ENCODE measurements at regions not wholly inside any gene's neighbourhood (a gene's known extent, or its start where the extent isn't known, plus 50 kb on each side); places are given as distances from the start of the nearest gene placed in this dataset.
"Not testable (repeated sequence)": the region's sequence is repeated elsewhere in the genome, so short reads cannot be mapped to it uniquely, and the experiment has no call there.

DNA sequence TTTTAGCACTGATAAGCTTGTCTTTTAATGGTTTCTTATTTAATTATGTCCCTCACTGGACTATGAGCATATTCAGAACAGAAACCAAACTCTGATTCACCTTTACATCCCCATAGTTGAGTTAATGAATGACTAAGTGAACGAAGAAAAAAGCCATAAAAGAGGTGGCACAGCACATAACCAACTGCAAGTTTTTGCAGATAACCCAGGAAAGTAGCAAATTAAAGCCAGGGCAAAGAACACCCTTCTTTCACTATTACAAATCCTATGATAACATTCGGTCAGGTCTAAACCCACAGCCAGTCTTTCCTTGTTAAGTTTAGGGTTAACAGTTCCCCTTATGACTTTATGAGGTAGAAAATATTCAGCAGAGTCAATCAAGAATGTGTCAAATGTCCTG lies 102.7 kb downstream of the RIN2 start:
- no peak overlapping the region for H3K27ac ChIP-seq (ENCODE audit: low read depth, low read length)
- WGBS, 3 donors = 73 to 94% (median 92%) methylated on average over 2 of the region's 2 CpGs

DNA sequence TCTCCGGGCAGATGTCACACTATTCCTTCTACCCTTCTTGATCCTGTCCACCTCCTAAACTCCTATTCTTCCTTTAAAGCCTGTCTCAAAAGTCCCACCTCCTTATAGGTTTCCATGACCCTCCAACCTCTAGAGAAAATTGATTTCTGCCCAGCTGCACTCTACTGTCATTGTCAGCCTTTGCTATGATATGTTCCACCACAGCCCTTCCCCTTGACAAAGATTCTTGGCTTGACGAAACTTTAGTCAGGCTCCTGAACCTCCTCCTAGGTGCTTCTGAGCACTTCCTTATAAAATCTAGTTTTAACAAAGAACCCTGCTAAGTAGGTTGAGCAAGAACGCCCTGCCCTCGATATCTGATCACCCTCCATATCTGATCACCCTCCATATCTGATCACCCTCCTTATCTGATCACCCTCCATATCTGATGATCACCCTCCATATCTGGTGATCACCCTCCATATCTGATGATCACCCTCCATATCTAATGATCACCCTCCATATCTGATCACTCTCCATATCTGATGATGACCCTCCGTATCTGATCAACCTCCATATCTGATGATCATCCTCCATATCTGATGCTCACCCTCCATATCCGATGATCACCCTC lies 103.2 kb downstream of the RIN2 start:
- 83 to 96% (median 94%) methylated on average over 6 of the region's 6 CpGs for WGBS, 3 donors
- no peak overlapping the region for H3K27ac ChIP-seq (ENCODE audit: low read depth, low read length)

DNA sequence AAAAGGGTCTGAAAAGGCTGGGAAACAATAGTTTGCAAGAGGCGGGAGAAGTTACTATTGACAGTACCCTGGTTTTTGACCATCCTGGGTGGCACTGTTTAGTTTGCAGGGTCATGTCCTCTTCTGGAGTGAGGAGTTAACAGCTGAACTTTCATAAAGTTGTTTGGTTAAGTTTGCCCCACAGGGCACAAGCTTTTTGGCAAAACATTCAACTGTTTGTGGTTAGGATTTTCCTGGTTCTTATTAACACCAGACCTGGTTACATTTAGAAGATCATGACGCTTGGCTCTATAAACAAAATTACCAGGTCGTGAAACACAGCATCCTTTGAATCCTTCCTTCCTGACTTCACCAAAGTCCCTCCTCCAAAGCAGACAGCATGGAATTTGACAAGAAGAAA lies 106.1 kb downstream of the RIN2 start:
- no peak overlapping the region for H3K27ac ChIP-seq (ENCODE audit: low read depth, low read length)
- 60 to 71% (median 68%) methylated on average over 3 of the region's 3 CpGs for WGBS, 3 donors

DNA sequence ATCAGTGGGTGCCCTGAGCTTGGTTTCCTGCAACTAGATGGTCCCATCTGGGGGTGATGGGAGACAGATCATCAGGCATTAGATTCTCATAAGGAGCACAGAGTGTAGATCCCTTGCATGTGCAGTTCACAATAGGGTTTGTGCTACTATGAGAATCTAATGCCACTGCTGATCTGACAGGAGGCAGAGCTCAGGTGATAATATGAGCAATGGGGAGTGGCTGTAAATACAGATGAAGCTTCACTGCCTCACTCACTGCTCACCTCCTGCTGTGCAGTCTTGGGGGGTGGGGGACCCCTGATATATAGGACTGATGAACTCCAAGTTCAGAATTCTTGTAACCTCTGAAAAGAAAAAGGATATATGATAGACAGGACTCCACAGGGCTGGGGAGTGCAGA lies 108.0 kb downstream of the RIN2 start:
- H3K27ac ChIP-seq (ENCODE audit: low read depth, low read length) = no peak overlapping the region

DNA sequence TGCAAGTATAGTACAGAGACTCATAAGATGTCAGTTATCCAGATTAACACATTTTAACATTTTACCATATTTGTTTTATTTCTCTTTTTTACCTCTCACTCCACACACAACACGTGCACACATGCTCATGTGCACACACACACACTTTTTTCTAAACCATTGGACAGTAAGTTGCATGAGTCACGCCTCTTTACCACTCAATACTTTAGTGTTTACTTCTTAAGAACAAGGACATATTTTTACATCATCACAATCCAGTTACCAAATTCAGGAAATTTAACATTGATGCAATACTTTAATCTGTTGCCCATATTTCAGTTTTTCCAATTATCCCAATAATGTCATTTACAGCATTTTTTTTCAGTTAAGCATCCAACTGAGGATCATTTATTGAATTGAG lies 109.0 kb downstream of the RIN2 start:
- WGBS, 3 donors = 61 to 90% (median 81%) methylated on average over 2 of the region's 2 CpGs
- H3K27ac ChIP-seq (ENCODE audit: low read depth, low read length) = no peak overlapping the region

DNA sequence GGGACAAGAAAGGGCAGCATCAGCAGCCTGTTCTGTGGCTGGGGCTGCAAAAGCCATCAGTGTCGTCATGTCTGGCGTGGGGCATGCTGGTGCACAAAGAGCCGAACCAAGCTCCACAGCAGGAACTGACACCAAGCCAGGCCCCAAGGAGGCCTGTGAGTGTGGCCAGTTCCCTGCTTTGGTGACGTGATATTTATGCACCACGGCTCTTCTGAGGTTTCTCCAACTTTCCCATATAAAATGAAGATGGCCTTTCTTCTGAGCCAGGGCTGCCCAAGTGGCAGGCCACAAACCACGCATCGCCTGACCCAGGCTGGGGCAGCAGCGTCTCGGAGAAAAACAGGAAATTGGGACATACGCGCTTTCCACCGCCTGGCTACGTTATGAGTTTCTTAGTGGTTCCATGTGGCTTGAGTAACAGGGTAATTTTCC lies 109.9 kb downstream of the RIN2 start:
- no peak overlapping the region for H3K27ac ChIP-seq (ENCODE audit: low read depth, low read length)
- 52 to 94% (median 68%) methylated on average over 13 of the region's 13 CpGs for WGBS, 3 donors

DNA sequence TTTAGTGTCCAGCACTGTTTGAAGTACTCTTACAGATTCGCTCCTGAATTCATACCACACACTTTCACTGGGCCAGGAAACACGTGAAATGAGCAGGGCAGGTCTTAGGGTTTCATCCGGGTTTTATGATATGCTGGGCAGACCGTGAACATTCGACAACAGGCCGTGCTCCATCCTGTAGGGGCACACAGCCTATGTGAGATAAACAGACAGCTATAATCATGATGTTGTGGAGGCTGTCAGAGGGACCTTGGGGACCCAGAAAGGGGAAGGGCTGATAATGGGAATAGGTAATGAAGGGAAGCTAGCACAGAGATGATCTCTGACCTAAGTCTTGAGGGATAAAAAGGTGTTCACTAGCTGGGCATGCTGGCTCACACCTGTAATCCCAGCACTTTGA lies 110.4 kb downstream of the RIN2 start:
- no peak overlapping the region for H3K27ac ChIP-seq (ENCODE audit: low read depth, low read length)
- 61 to 94% (median 65%) methylated on average over 6 of the region's 6 CpGs for WGBS, 3 donors

DNA sequence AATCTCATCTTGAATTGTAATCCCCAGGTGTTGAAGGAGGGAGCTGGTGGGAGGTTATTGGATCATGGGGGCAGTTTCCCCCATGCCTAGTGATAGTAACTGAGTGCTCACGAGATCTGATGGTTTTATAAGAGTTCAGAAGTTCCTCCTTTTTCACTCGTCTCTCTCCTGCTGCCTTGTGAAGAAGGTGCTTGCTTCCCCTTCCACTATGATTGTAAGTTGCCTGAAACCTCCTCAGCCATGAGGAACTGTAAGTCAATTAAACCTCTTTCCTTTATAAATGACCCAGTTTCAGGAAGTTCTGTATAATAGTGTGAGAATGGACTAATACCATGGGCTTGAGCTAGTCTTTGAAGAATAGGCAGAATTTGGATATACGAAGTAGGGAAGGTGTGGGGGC lies 113.9 kb downstream of the RIN2 start:
- 68 to 84% (median 82%) methylated on average over 3 of the region's 3 CpGs for WGBS, 3 donors
- no peak overlapping the region for H3K27ac ChIP-seq (ENCODE audit: low read depth, low read length)

DNA sequence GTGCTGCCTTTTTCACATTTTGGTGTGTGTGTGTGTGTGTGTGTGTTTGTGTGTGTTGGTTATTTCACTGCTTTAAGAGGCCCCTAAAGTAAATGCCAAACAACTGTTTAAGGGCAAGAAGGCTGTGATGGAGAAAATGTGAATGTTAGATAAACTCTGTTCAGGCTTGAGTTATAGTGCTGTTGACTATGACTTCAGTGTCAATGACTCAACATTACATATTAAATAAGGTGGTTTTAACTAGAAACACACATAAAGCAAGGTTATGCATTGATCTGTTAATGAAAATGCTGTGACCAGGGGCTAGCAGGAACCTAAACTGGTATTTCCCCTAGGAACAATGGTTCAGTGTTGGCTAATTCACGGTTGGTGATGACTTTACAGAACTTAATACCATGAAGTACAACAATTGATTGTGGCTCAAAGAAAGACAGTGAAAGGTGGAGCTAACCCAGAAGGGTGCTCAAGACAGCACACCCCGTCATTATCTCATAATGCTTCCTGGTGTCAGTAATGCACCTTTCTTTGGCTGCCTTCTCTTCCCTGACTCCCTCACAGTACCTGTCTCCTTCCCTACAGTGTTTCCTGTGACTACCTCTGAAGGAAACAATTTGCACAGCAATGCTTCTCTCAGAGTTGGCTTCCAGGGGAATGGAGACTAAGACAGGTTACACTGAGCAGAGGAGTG lies 116.1 kb downstream of the RIN2 start:
- WGBS, 3 donors = 91 to 95% (median 94%) methylated on average over 2 of the region's 2 CpGs
- no peak overlapping the region for H3K27ac ChIP-seq (ENCODE audit: low read depth, low read length)

DNA sequence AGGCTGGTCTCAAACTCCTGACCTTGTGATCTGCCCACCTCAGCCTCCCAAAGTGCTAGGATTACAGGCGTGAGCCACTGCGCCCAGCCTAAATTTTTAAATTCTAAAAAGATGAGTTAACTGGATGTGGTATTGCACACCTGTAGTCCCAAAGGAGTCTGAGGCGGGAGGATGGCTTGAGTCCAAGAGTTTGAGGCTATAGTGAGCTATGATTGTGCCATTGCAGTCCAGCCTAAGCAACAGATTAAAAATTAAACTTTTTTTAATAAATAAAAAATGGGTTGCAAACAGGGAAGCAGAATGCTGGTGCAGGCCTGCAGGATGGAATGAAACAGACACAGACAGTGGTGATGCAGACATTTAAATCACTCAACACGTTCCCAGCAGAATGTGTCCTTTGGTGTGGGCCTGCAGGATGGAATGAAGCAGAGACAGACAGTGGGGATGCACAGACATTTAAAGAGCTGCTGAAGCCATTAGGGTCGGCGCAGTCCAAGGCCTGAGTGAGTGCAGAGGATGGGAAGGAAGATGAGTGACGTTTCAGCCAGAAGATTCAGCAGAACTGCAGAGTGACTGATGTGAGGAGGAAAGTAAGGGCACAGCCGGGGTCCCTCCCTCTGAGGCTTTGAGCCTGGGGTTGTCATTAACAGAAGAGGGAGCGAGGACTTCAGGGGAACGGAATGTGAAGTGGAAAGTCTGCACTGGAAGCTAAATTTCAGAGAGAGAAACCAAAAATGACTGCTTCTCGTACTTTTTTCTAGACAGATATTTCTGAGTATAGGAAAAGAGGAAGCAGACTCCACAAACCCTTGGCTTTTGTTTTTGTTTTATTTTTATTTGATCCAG lies 117.5 kb downstream of the RIN2 start:
- H3K27ac ChIP-seq (ENCODE audit: low read depth, low read length) = no peak overlapping the region
- 42 to 76% (median 47%) methylated on average over 11 of the region's 11 CpGs for WGBS, 3 donors

DNA sequence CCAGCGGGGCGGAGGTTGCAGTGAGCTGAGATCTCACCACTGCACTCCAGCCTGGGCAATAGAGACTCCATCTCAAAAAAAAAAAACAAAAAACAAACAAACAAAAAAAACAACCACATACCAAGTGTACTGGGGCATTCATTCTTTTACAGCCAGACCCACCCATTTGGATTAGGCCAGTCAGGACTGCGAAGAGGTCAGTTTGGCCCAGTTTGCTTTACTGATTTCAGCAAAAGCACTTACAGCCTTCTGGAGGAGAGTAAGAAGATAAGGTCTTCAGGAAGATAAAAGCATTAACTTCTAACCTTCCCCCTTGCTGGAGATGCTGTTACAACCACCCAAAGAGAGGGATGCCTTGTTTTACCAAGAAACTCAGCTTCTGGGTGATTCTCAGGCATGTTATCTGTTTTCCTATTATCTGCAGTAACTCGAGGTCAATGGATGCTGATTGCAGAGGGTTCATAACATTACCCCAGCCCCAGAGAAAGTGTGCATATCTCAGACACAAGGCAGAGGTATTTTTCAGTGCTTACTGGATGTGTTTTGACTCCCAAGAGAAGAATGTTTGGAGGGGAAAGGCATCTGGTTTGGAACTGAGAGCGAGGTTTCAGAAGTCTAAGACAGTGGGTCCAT lies 118.9 kb downstream of the RIN2 start:
- WGBS, 3 donors = 80 to 84% (median 83%) methylated on average over 5 of the region's 5 CpGs
- no peak overlapping the region for H3K27ac ChIP-seq (ENCODE audit: low read depth, low read length)

DNA sequence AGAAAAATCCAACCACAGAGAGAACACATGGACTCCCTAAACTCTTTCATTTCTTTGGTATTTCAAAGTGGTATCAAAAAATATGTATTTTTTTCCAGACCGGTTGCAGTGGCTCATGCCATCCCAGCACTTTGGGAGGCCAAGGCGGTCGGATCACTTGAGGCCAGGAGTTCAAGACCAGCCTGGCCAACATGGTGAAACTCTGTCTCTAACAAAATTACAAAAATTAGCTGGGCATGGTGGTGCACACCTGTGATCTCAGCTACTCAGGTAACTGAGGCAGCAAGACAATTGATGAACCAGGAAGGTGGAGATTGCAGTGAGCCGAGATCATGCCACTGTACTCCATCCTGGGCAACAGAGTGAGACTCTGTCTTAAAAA lies 121.8 kb downstream of the RIN2 start:
- not testable (repeated sequence) for H3K27ac ChIP-seq (ENCODE audit: low read depth, low read length)
- WGBS, 3 donors = 93 to 97% (median 96%) methylated on average over 4 of the region's 4 CpGs

DNA sequence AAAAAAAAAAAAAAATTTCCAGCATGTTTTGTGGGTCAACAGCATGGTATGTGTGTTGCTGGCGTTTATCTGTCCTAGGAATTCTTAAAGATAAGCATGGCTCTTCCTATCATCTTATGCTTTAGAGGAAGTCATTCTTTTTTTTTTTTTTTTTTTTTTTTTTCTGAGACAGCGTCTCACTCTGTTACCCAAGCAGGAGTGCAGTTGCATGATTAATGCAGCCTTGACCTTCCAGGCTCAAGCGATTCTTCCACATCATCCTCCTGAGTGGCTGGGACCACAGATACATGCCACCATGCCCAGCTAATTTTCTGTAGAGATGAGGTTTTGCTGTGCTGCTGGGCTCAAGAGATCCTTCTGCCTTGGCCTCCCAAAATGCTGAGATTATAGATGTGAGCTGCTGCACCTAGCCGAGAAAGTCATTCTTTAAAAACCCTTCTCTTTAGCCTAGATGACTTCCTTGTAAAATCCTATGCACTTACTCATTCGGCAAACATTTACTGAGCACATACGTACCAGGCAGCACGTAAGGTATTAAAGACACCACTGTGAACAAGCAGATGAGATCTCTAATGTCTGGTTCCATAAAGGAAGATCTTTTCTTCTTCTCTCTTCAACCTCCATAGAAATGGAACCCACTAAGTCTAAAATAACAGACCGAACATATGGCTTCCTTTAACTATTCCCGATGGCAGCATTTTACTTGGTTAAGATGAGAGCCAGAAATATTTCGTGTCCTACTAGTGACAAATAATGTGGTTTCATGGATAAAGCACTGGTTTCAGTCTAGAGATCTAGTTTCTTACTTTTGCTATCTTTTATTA lies 122.4 kb downstream of the RIN2 start:
- H3K27ac ChIP-seq (ENCODE audit: low read depth, low read length) = no peak overlapping the region
- WGBS, 3 donors = 89 to 92% (median 91%) methylated on average over 10 of the region's 10 CpGs

DNA sequence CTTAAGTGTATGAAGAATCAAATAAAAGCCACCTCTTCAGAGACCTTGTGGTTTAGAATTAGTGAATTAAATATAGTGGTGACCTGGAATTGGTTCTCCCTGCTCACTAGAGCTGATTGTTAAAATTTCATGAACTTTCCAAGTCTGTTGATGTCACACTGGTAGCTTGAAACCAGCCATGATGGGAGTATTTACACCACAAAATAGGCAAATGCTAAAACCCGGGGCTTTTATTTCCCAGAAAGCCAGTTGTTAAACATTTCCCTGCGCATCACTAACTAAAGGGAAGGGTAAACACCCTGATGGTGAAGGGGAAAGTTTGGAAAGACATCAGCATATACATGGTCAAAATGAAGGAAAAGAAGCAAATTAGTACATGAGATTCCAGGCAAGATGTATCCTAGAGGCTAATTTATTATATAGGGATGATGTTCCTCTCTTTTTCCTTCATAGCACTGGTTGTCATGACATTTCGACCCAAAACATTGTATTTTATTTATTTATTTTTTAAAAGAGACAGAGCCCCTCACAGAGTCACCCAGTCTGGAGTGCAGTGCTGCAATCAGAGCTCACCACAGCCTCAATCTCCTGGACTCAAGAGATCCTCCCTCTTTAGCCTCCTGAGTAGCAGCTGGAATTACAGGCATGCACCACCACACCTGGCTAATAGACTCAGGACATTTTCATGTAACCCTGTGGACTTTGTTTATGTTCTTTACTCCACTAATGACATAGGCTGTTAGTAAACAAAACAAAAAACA lies 123.2 kb downstream of the RIN2 start:
- WGBS, 3 donors = 85 to 93% (median 93%) methylated on average over 3 of the region's 3 CpGs
- H3K27ac ChIP-seq (ENCODE audit: low read depth, low read length) = no peak overlapping the region

DNA sequence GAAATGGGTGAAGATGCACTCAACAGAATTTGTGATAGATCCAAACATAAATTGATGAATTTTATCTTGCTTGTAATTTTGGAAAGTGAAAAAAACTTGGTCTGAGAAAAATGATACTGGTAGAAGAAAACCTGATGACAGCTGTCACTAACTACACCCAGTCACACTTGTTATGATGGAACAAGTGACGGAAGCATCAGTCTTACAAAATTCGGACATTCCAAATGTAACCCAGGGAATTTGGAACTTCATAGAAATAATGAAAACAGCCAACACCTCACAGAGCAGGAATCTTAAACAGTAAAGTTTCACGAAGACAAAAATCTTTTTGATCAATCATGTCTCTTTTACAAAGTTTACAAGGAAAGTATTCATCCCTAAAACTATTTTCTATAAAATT lies 123.9 kb downstream of the RIN2 start:
- no peak overlapping the region for H3K27ac ChIP-seq (ENCODE audit: low read depth, low read length)
- WGBS, 3 donors = 77 to 96% (median 86%) methylated on average over 3 of the region's 3 CpGs

DNA sequence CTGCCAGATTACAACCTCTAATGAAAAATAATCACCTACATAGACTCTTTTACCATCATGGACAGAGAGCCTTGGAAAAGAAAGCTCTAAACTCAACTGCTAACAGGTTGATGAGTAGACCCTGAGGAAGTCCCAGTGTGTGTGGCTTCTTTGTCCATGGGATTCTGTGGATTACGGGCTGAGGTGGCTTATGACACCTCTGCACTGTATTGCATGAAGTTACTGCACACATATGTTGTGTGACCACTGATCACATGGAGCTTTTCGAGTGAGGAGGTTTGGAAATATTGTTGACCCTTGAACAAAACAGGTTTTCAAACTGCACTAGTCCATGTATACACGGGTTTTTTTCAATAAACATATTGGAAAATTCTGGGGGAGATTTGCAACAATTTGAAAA lies 124.4 kb downstream of the RIN2 start:
- WGBS, 3 donors = 73 to 93% (median 87%) methylated on average over 3 of the region's 3 CpGs
- no peak overlapping the region for H3K27ac ChIP-seq (ENCODE audit: low read depth, low read length)

DNA sequence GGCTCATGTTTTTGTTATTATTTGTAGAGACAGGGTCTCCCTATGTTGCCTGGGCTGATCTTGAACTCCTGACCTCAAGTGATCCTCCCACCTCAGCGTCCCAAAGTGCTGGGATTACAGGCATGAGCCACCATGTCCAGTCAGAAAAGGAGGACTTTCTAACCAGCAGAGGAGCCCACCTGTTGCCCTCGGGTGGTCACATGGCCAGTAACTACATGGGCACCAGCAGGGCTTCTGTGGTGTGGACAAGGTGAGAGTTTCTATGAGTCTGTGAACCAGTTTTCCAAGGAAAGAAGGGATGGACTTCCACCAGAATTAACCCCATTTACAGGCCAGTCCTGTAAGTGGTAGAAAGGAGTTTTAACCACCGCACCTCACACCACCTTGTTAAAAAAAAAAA lies 125.4 kb downstream of the RIN2 start:
- 90 to 95% (median 94%) methylated on average over 3 of the region's 3 CpGs for WGBS, 3 donors
- H3K27ac ChIP-seq (ENCODE audit: low read depth, low read length) = no peak overlapping the region

DNA sequence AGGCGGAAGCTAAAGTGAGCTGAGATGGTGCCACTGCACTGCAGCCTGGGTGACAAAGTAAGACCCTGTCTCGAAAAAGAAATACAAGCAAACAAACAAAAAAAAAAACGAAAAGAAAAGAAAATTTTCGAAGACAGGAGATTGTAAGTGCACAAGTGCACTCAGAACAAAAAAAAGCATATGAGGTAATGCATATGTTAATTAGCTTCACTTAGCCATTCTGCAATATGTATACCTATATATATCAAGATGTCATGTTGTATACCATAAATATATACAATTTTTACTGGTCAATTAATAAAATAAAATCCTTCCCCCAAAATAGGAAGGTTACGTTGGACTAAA lies 127.5 kb downstream of the RIN2 start:
- H3K27ac ChIP-seq (ENCODE audit: low read depth, low read length) = no peak overlapping the region
- WGBS, 3 donors = 49 to 88% (median 63%) methylated on average over 5 of the region's 5 CpGs

Measured in adipose tissue (tissue), 3 donors.